ENCODE measurements at regions not wholly inside any gene's neighbourhood (a gene's known extent, or its start where the extent isn't known, plus 50 kb on each side); places are given as distances from the start of the nearest gene placed in this dataset.

DNA sequence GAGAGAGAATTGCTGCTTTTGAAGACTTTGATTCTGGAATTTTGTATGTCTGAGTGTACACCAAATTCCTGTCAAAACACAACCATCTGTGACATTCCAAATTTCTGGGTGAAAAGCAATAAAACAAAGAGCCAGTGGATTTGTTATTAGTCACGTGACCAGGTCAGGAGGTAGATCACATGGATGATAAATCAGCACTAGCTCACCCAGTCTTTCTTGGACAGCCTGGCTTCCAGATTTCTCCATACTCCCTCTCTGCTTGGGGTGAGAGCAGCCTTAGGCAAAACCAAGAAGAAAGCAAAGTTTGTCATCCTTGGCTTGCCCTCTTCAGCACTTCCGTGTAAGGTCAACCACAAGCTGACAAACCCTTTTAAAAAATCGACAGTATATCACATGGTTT, 194.2 kb downstream of the CLCN4 start:
- Histone ChIP-seq H3K36me3 (no peaks in the 10 kb centered on the region), H3K4me1 (no peaks in the 10 kb centered on the region), H3K27ac (no peak overlapping the region), H3K4me3 (no peak overlapping the region), H3K9me3 (no peaks in the 10 kb centered on the region), H3K27me3 (no peaks in the 10 kb centered on the region)
- WGBS, 2 donors, result 47 to 74% methylated on average over 3 of the region's 3 CpGs
- TF ChIP-seq POLR2AphosphoS5 (IDR thresholded peaks at IDR 0.05) (no peak), POLR2A (IDR thresholded peaks at IDR 0.05) (no peak), EP300 (IDR thresholded peaks at IDR 0.05) (no peak)
- TF ChIP-seq, protein P1, sequence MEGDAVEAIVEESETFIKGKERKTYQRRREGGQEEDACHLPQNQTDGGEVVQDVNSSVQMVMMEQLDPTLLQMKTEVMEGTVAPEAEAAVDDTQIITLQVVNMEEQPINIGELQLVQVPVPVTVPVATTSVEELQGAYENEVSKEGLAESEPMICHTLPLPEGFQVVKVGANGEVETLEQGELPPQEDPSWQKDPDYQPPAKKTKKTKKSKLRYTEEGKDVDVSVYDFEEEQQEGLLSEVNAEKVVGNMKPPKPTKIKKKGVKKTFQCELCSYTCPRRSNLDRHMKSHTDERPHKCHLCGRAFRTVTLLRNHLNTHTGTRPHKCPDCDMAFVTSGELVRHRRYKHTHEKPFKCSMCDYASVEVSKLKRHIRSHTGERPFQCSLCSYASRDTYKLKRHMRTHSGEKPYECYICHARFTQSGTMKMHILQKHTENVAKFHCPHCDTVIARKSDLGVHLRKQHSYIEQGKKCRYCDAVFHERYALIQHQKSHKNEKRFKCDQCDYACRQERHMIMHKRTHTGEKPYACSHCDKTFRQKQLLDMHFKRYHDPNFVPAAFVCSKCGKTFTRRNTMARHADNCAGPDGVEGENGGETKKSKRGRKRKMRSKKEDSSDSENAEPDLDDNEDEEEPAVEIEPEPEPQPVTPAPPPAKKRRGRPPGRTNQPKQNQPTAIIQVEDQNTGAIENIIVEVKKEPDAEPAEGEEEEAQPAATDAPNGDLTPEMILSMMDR (IDR thresholded peaks at IDR 0.05), result no peak
- ATAC-seq (ENCODE audit: low FRiP score in 2 of 2), result no peak
- no peak for DNase-seq

DNA sequence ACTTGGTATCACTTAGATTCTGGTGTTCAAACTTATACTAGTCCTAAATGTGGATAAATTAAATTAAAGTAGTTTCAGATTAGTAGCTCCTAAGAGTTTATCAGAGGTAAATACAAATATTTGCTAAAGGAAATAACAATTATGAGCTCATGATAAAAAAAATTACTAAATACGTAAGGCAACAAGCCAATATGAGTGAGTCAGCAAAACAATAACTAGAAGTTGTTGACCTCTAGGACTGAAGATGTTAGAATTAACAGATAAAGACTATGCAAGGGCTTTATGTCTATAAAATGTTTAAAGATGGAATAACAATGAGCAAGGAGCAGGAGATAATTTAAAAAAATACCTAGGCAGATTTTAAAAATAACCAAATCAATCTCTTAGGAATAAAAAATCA, 195.8 kb downstream of the CLCN4 start:
- Histone ChIP-seq H3K36me3 (no peaks in the 10 kb centered on the region), H3K4me1 (no peaks in the 10 kb centered on the region), H3K27me3 (no peaks in the 10 kb centered on the region), H3K27ac (no peak overlapping the region), H3K9me3 (no peaks in the 10 kb centered on the region), H3K4me3 (no peak overlapping the region)
- no peak for TF ChIP-seq POLR2A (IDR thresholded peaks at IDR 0.05)
- TF ChIP-seq POLR2AphosphoS5 (IDR thresholded peaks at IDR 0.05), result no peak
- no peak for TF ChIP-seq EP300 (IDR thresholded peaks at IDR 0.05)
- TF ChIP-seq, protein P1 (IDR thresholded peaks at IDR 0.05), result no peak
- DNase-seq, result no peak
- no peak for ATAC-seq (ENCODE audit: low FRiP score in 2 of 2)
- 63 to 74% methylated on average over 1 of the region's 1 CpG for WGBS, 2 donors

DNA sequence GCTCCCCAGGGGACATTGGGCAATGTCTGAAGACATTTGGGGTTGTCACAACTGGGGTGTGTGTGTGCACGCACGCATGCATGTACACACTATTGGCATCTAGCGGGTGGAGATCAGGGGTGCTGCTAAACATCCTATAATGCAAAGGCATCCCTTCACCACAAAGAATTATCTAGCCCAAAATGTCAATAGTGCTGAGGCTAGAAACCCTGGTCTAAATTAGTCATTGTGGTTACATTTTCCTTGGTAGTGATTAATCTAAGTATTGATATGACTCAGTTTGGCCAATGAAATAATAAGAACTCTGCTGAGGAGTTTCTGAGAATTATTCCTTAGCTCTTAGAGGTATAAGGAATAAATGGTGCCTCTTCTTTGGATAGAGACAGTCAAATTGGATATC, 200.2 kb downstream of the CLCN4 start:
- WGBS, 2 donors, result 90% methylated on average over 3 of the region's 3 CpGs; no CpG with 5 or more reads in 1 of the 2 donors
- DNase-seq, result no peak
- Histone ChIP-seq H3K27ac (no peak overlapping the region), H3K9me3 (no peaks in the 10 kb centered on the region), H3K4me1 (no peaks in the 10 kb centered on the region), H3K4me3 (no peak overlapping the region), H3K36me3 (no peaks in the 10 kb centered on the region), H3K27me3 (no peaks in the 10 kb centered on the region)
- no peak for ATAC-seq (ENCODE audit: low FRiP score in 2 of 2)
- TF ChIP-seq POLR2A (IDR thresholded peaks at IDR 0.05) (no peak), EP300 (IDR thresholded peaks at IDR 0.05) (no peak), POLR2AphosphoS5 (IDR thresholded peaks at IDR 0.05) (no peak)
- TF ChIP-seq, protein P1 (IDR thresholded peaks at IDR 0.05), result no peak

DNA sequence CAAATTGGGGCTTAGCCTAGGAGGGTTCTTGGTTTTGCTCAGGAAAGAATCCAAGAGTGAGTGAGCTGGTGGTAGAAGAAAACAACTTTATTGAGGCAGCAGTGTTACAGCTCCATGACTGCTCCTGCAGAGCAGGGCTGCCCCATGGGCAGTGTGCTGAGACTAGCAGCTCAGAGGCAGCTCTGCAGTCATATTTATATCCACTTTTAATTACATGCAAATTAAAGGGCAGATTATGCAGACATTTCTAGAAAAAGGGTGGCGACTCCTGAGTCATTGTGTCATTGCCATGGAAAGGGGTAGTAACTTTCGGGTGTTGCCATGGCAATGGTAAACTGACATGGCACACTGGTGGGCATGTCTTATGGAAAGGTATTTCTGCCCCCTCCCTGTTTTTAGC, 202.2 kb downstream of the CLCN4 start:
- Histone ChIP-seq H3K9me3 (peaks cover 0 to 4% (median 0%) of the 10 kb centered on the region in 4 donors), H3K36me3 (no peaks in the 10 kb centered on the region), H3K4me1 (no peaks in the 10 kb centered on the region), H3K4me3 (no peak overlapping the region), H3K27me3 (no peaks in the 10 kb centered on the region), H3K27ac (no peak overlapping the region)
- TF ChIP-seq POLR2AphosphoS5 (IDR thresholded peaks at IDR 0.05) (no peak), EP300 (IDR thresholded peaks at IDR 0.05) (no peak), POLR2A (IDR thresholded peaks at IDR 0.05) (no peak)
- TF ChIP-seq, protein P1 (IDR thresholded peaks at IDR 0.05), result no peak
- ATAC-seq (ENCODE audit: low FRiP score in 2 of 2), result no peak
- DNase-seq, result no peak
- 91 to 92% methylated on average over 2 of the region's 2 CpGs for WGBS, 2 donors

DNA sequence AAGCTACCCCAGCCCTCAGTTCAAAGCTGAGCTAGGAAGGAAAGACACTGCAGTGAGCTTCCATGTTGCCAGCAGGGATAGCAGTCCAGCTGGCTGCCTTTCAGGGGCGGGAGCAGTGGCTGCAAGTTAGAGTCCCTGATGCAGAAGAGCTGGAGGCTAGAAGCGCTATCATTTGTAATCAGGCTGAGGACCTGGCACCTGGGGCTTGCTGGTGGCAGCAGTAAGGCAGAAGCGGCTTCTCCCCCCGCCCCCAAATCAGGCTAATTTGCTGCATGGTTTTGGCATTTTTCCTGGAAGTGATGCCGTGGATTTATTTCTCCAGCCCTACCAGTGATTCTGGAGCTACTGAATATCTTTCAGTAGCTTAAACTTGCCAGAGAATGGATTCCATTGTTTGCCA, 203.3 kb downstream of the CLCN4 start:
- no peak for DNase-seq
- Histone ChIP-seq H3K27me3 (no peaks in the 10 kb centered on the region), H3K36me3 (no peaks in the 10 kb centered on the region), H3K4me3 (no peak overlapping the region), H3K9me3 (peaks cover 0 to 4% (median 0%) of the 10 kb centered on the region in 4 donors), H3K4me1 (no peaks in the 10 kb centered on the region), H3K27ac (no peak overlapping the region)
- no peak for ATAC-seq (ENCODE audit: low FRiP score in 2 of 2)
- 20 to 63% methylated on average over 1 to 5 of the region's 5 CpGs for WGBS, 2 donors
- TF ChIP-seq POLR2AphosphoS5 (IDR thresholded peaks at IDR 0.05) (no peak), EP300 (IDR thresholded peaks at IDR 0.05) (no peak), POLR2A (IDR thresholded peaks at IDR 0.05) (no peak)
- TF ChIP-seq, protein P1 (IDR thresholded peaks at IDR 0.05), result no peak

Measured in upper lobe of left lung (tissue), 6 donors.